OCI-LY7 (cell line): ENCODE measurements at regions not wholly inside any gene's neighbourhood (a gene's known extent, or its start where the extent isn't known, plus 50 kb on each side); places are given as distances from the start of the nearest gene placed in this dataset.

Source experiments
- BruUV-seq: library from RNA; stranded (reverse); fragments of 400-500 nt; replicated peaks from 2 replicates; lab custom pipeline; 2021; lab: Mats Ljungman, UMichigan
- CTCF ChIA-PET: fragments of 300-600 bp; sonication (Branson Sonifier 250); formaldehyde crosslinking; loops from one replicate; lab custom pipeline; 2022; ENCODE audit warnings: antibody characterized with exemption; ENCODE audit not compliant: unreplicated experiment; lab: Charles Lee
- POLR2A ChIA-PET: fragments of 300-600 bp; sonication (Branson Sonifier 250); formaldehyde crosslinking; loops from one replicate; lab custom pipeline; 2022; ENCODE audit warnings: antibody characterized with exemption; lab: Charles Lee
- DNase-seq: peaks from one replicate; pipeline ENCODE4 v3.0.0-alpha.2; 2015; ENCODE audit warnings: low spot score
- H2AFZ ChIP-seq: fragments of 200-600 bp; sonication (generic), shearing (Covaris generic); 2 replicates; pipeline ENCODE4 v1.6.1; 2014; ENCODE audit warnings: mild to moderate bottlenecking, antibody characterized with exemption, low read length, moderate library complexity
- H3K27ac ChIP-seq: fragments of 200-600 bp; sonication (generic); 2 replicates; pipeline ENCODE4 v1.5.1; 2014; ENCODE audit warnings: mixed run types, low read depth, mild to moderate bottlenecking, moderate library complexity, low read length, inconsistent platforms; ENCODE audit not compliant: poor library complexity, severe bottlenecking
- H3K36me3 ChIP-seq: fragments of 200-600 bp; sonication (generic); 2 replicates; pipeline ENCODE4 v1.6.1; 2014; ENCODE audit warnings: mild to moderate bottlenecking, antibody characterized with exemption, low read length, moderate library complexity, mixed read lengths; ENCODE audit not compliant: insufficient read depth
- H3K4me1 ChIP-seq: fragments of 200-600 bp; sonication (generic); 2 replicates; pipeline ENCODE4 v1.5.1; 2014; ENCODE audit warnings: mild to moderate bottlenecking, low read length; ENCODE audit not compliant: insufficient read depth, poor library complexity, severe bottlenecking
- H3K4me2 ChIP-seq: fragments of 200-600 bp; sonication (generic); 2 replicates; pipeline ENCODE4 v1.6.1; 2014; ENCODE audit warnings: mild to moderate bottlenecking, low read length
- H3K4me3 ChIP-seq: fragments of 200-600 bp; sonication (generic); 2 replicates; pipeline ENCODE4 v1.5.1; 2014; ENCODE audit warnings: mild to moderate bottlenecking, low read depth, low read length; ENCODE audit not compliant: poor library complexity, severe bottlenecking
- H3K79me2 ChIP-seq: fragments of 200-600 bp; sonication (generic); 2 replicates; pipeline ENCODE4 v1.6.1; 2016; ENCODE audit warnings: low read depth, mild to moderate bottlenecking, low read length, moderate library complexity, mixed read lengths; ENCODE audit not compliant: insufficient read depth
- H3K9me2 ChIP-seq: fragments of 200-600 bp; sonication (generic); 2 replicates; pipeline ENCODE4 v1.6.1; 2016; ENCODE audit warnings: mild to moderate bottlenecking, low read length, mixed read lengths; ENCODE audit not compliant: insufficient read depth
- H3K9me3 ChIP-seq: fragments of 200-600 bp; sonication (generic); 2 replicates; pipeline ENCODE4 v1.6.1; 2014; ENCODE audit warnings: mild to moderate bottlenecking, mixed run types, low read length, mixed read lengths
- H4K20me1 ChIP-seq: fragments of 200-600 bp; sonication (generic); 2 replicates; pipeline ENCODE4 v1.6.1; 2014; ENCODE audit warnings: mild to moderate bottlenecking, antibody characterized with exemption, low read length, moderate library complexity, mixed read lengths; ENCODE audit not compliant: insufficient read depth
- EZH2phosphoT487 ChIP-seq: fragments of 200-600 bp; sonication (generic); IDR thresholded peaks from 2 replicates; pipeline ENCODE4 v1.6.1; 2018; ENCODE audit warnings: low read depth, borderline replicate concordance, mild to moderate bottlenecking, mixed run types, antibody characterized with exemption, low read length, moderate library complexity, mixed read lengths
- intact Hi-C: fragments of 100-400 bp; cut with micrococcal nuclease; formaldehyde crosslinking; loops from one replicate; pipeline ENCODE4 v1.10.0; 2022; ENCODE audit not compliant: unreplicated experiment
- TF ChIP-seq, protein P1 (sequence below): fragments of 200-600 bp; sonication (generic); conservative IDR thresholded peaks from 2 replicates; pipeline ENCODE4 v1.5.1; 2014; ENCODE audit warnings: mild to moderate bottlenecking, antibody characterized with exemption, low read length, moderate library complexity, mixed read lengths

DNA sequence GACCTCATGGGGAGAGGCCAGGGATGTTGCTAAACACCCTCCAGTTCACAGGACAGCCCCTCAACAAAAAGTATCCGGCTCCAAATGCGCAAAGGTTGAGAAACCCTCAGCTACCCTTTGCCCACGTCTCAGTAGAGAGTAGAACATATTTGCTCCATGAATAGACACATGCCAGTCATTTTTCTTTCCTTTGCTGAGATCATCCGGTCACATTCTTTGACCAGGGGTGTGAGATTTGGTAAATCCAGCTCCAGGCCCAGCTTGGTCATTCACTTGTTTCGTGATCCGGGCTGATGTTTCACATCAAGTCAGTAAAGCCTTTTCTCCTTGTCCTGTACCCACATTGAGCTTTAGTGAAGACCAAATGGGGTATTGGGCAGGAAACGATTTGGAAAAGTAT, 83.6 kb upstream of the LHX5 start:
- ChIA-PET CTCF (no interaction called here), POLR2A (interaction anchor here (0.8 kb wide), 1 partner anchor 15 kb away, joined by 3 read pairs; no protein-coding TSS in a partner anchor)
- Histone ChIP-seq H3K4me2 (no peak overlapping the region), H3K4me3 (no peak overlapping the region), H3K79me2 (no peaks in the 10 kb centered on the region), H3K9me2 (no peaks in the 10 kb centered on the region), H4K20me1 (no peaks in the 10 kb centered on the region), H2AFZ (no peak overlapping the region), H3K27ac (no peak overlapping the region), H3K36me3 (no peaks in the 10 kb centered on the region), H3K9me3 (no peaks in the 10 kb centered on the region), H3K4me1 (no peaks in the 10 kb centered on the region)
- no TSS peak for BruUV-seq
- DNase-seq, result no peak
- no peak for TF ChIP-seq EZH2phosphoT487
- TF ChIP-seq, protein P1, sequence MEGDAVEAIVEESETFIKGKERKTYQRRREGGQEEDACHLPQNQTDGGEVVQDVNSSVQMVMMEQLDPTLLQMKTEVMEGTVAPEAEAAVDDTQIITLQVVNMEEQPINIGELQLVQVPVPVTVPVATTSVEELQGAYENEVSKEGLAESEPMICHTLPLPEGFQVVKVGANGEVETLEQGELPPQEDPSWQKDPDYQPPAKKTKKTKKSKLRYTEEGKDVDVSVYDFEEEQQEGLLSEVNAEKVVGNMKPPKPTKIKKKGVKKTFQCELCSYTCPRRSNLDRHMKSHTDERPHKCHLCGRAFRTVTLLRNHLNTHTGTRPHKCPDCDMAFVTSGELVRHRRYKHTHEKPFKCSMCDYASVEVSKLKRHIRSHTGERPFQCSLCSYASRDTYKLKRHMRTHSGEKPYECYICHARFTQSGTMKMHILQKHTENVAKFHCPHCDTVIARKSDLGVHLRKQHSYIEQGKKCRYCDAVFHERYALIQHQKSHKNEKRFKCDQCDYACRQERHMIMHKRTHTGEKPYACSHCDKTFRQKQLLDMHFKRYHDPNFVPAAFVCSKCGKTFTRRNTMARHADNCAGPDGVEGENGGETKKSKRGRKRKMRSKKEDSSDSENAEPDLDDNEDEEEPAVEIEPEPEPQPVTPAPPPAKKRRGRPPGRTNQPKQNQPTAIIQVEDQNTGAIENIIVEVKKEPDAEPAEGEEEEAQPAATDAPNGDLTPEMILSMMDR, result no peak
- intact Hi-C loops, result no loop called here

DNA sequence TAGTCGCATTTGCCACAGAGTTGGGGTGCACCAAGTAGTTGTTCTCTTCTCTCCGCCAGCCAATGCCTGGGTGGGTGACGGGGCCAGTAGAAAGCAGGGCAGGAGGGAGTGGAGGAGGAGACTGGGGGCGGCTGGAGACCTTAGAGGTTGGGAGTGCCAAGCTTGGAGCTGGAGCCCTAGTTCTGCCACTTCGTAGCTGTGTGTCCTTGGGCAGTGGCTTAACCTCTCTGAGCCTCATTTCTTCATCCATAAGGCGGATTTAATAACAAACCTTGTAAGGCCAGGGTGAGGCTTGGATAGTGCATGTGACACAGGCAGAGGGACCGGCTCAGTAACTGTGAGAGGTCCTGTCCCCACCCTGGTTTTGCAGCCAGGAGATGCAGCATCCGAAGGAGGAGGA, 81.1 kb upstream of the LHX5 start:
- ChIA-PET POLR2A (no interaction called here), CTCF (no interaction called here)
- TF ChIP-seq, protein P1, result no peak
- no peak for TF ChIP-seq EZH2phosphoT487
- intact Hi-C loops, result no loop called here
- Histone ChIP-seq H3K9me2 (no peaks in the 10 kb centered on the region), H3K79me2 (no peaks in the 10 kb centered on the region), H4K20me1 (no peaks in the 10 kb centered on the region), H3K27ac (no peak overlapping the region), H3K4me2 (no peak overlapping the region), H3K4me1 (no peaks in the 10 kb centered on the region), H3K4me3 (no peak overlapping the region), H3K9me3 (no peaks in the 10 kb centered on the region), H2AFZ (no peak overlapping the region), H3K36me3 (no peaks in the 10 kb centered on the region)
- no TSS peak for BruUV-seq
- no peak for DNase-seq

DNA sequence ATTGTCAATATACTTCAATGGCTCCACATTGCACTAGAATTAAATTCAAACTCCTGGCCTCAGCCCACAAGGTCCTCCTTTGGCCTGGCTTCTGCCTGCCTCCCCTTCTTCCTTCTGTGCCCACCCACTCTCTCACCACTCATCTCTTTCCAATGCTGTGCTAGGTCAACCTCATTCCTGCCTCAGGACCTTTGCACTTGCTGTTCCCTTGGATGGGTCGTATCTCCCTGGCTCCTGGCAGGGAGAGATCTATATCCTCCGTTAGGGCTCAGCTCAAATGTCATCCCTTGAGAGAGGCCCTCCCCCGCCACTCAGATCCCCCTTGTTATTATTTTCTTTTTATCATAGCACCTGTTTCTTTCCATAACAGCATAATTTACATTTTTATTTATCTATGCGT, 79.9 kb upstream of the LHX5 start:
- Histone ChIP-seq H3K4me3 (no peak overlapping the region), H3K9me2 (no peaks in the 10 kb centered on the region), H3K4me1 (no peaks in the 10 kb centered on the region), H4K20me1 (no peaks in the 10 kb centered on the region), H3K27ac (no peak overlapping the region), H3K9me3 (no peaks in the 10 kb centered on the region), H3K36me3 (no peaks in the 10 kb centered on the region), H3K4me2 (no peak overlapping the region), H3K79me2 (no peaks in the 10 kb centered on the region), H2AFZ (no peak overlapping the region)
- intact Hi-C loops, result no loop called here
- no peak for DNase-seq
- ChIA-PET CTCF (no interaction called here), POLR2A (no interaction called here)
- TF ChIP-seq EZH2phosphoT487, result no peak
- TF ChIP-seq, protein P1, result no peak
- no TSS peak for BruUV-seq
